Endodermal cell (in vitro differentiated cells): ENCODE measurements at regions not wholly inside any gene's neighbourhood (a gene's known extent, or its start where the extent isn't known, plus 50 kb on each side); places are given as distances from the start of the nearest gene placed in this dataset.
"Not testable (repeated sequence)": the region's sequence is repeated elsewhere in the genome, so short reads cannot be mapped to it uniquely, and the experiment has no call there.

ENCODE experiments used
- DNase-seq: peaks from one replicate; pipeline ENCODE4 v3.0.0-alpha.2; 2017
- H3K27ac ChIP-seq: 2 replicates; pipeline ENCODE4 v1.5.1; 2013; ENCODE audit warnings: mild to moderate bottlenecking, low read depth, low read length, moderate library complexity
- H3K27me3 ChIP-seq: 2 replicates; pipeline ENCODE4 v1.6.1; 2013; ENCODE audit warnings: mild to moderate bottlenecking, low read length, moderate library complexity; ENCODE audit not compliant: insufficient read depth, control insufficient read depth, poor library complexity, severe bottlenecking
- H3K36me3 ChIP-seq: 2 replicates; pipeline ENCODE4 v1.7.0; 2013; ENCODE audit warnings: mild to moderate bottlenecking, low read length, moderate library complexity; ENCODE audit not compliant: control insufficient read depth, insufficient read depth
- H3K4me1 ChIP-seq: one replicate; pipeline ENCODE4 v1.7.0; 2013; ENCODE audit warnings: low read length; ENCODE audit not compliant: control insufficient read depth, insufficient read depth
- H3K4me3 ChIP-seq: 2 replicates; pipeline ENCODE4 v1.5.1; 2013; ENCODE audit warnings: mild to moderate bottlenecking, low read length, moderate library complexity
- H3K9ac ChIP-seq: 2 replicates; pipeline ENCODE4 v1.6.1; 2013; ENCODE audit warnings: mild to moderate bottlenecking, low read length, moderate library complexity; ENCODE audit not compliant: poor library complexity, severe bottlenecking; ENCODE audit errors: extremely low read depth
- H3K9me3 ChIP-seq: 2 replicates; pipeline ENCODE4 v1.6.1; 2013; ENCODE audit warnings: mild to moderate bottlenecking, low read length, moderate library complexity; ENCODE audit not compliant: control insufficient read depth
- H3K27ac Mint-ChIP-seq: 2 replicates; pipeline ENCODE4 v1.8.0; 2020; ENCODE audit warnings: mixed read lengths
- H3K27me3 Mint-ChIP-seq: 2 replicates; pipeline ENCODE4 v1.8.0; 2021; ENCODE audit warnings: mild to moderate bottlenecking, mixed read lengths; ENCODE audit not compliant: insufficient read depth
- H3K36me3 Mint-ChIP-seq: 2 replicates; pipeline ENCODE4 v1.8.0; 2020; ENCODE audit warnings: low read depth, mixed read lengths
- H3K4me1 Mint-ChIP-seq: 2 replicates; pipeline ENCODE4 v1.8.0; 2020; ENCODE audit warnings: mixed read lengths
- H3K4me3 Mint-ChIP-seq: 2 replicates; pipeline ENCODE4 v1.8.0; 2020; ENCODE audit warnings: mild to moderate bottlenecking, moderate library complexity, mixed read lengths
- H3K9me3 Mint-ChIP-seq: 2 replicates; pipeline ENCODE4 v1.8.0; 2020; ENCODE audit warnings: mild to moderate bottlenecking, mixed read lengths
- CTCF ChIP-seq: fragments of 200-600 bp; sonication (generic); conservative IDR thresholded peaks from 2 replicates; pipeline ENCODE4 v1.5.0; 2021; ENCODE audit warnings: antibody characterized with exemption, mild to moderate bottlenecking
- WGBS, 2 experiments: methylation state at CpG; one replicate each; pipeline versions ENCODE4 v1.1.5 to v1.1.7; 2013; ENCODE audit warnings: missing lambda C conversion rate in 2 of 2, mixed read lengths in 1 of 2; ENCODE audit not compliant: insufficient coverage in 1 of 2, insufficient read length in 1 of 2; 5-methylcytosine and 5-hydroxymethylcytosine counted together

GRCh38 chr12:67716817-67717216 is 68.3 kb downstream of the DYRK2 start:
- Mint-ChIP-seq H3K27ac (no peak overlapping the region), H3K4me3 (no peak overlapping the region), H3K4me1 (peaks cover 27% of the 10 kb centered on the region), H3K9me3 (peaks cover 8% of the 10 kb centered on the region), H3K27me3 (peaks cover 1% of the 10 kb centered on the region), H3K36me3 (no peaks in the 10 kb centered on the region)
- Histone ChIP-seq H3K27me3 (no peaks in the 10 kb centered on the region), H3K9ac (no peak overlapping the region), H3K4me3 (no peak overlapping the region), H3K27ac (no peak overlapping the region), H3K36me3 (no peaks in the 10 kb centered on the region), H3K9me3 (no peaks in the 10 kb centered on the region), H3K4me1 (peaks cover 9% of the 10 kb centered on the region)
- DNase-seq, result no peak
- WGBS, 2 experiments, result 96 to 100% methylated on average over 1 of the region's 1 CpG
- TF ChIP-seq CTCF, result no peak

GRCh38 chr12:67719303-67719702 is 70.8 kb downstream of the DYRK2 start:
- not testable (repeated sequence) for H3K27me3 ChIP-seq, H3K4me3 Mint-ChIP-seq, H3K4me1 ChIP-seq, H3K27ac ChIP-seq, H3K36me3 ChIP-seq, H3K27ac Mint-ChIP-seq, H3K9me3 Mint-ChIP-seq, H3K36me3 Mint-ChIP-seq, H3K4me3 ChIP-seq, H3K27me3 Mint-ChIP-seq, H3K9me3 ChIP-seq, H3K9ac ChIP-seq
- peaks cover 18% of the 10 kb centered on the region for H3K4me1 Mint-ChIP-seq
- peak; percentile 33 for DNase-seq
- WGBS, 2 experiments, result 97 to 100% methylated on average over 2 to 21 of the region's 30 CpGs

GRCh38 chr12:67720351-67720856 is 71.9 kb downstream of the DYRK2 start:
- 93 to 100% methylated on average over 1 to 3 of the region's 3 CpGs for WGBS, 2 experiments
- Histone ChIP-seq H3K4me3 (no peak overlapping the region), H3K4me1 (peaks cover under 1% of the 10 kb centered on the region), H3K27ac (no peak overlapping the region), H3K36me3 (no peaks in the 10 kb centered on the region), H3K9ac (no peak overlapping the region), H3K27me3 (no peaks in the 10 kb centered on the region), H3K9me3 (peaks cover 8% of the 10 kb centered on the region)
- H3K9me3 Mint-ChIP-seq, result peaks cover 8% of the 10 kb centered on the region
- no peak overlapping the region for H3K4me3 Mint-ChIP-seq
- no peaks in the 10 kb centered on the region for H3K36me3 Mint-ChIP-seq
- TF ChIP-seq CTCF, result no peak
- peaks cover 7% of the 10 kb centered on the region for H3K4me1 Mint-ChIP-seq
- H3K27me3 Mint-ChIP-seq, result peaks cover 6% of the 10 kb centered on the region
- H3K27ac Mint-ChIP-seq, result no peak overlapping the region
- DNase-seq, result peak; percentile 40

GRCh38 chr12:67721248-67721647 is 72.7 kb downstream of the DYRK2 start:
- 82 to 86% methylated on average over 3 to 4 of the region's 4 CpGs for WGBS, 2 experiments
- Histone ChIP-seq H3K27ac (no peak overlapping the region), H3K27me3 (no peaks in the 10 kb centered on the region), H3K9ac (no peak overlapping the region), H3K36me3 (no peaks in the 10 kb centered on the region), H3K4me3 (no peak overlapping the region), H3K9me3 (peaks cover 8% of the 10 kb centered on the region), H3K4me1 (no peaks in the 10 kb centered on the region)
- DNase-seq, result peak; percentile 30
- peaks cover 4% of the 10 kb centered on the region for H3K27me3 Mint-ChIP-seq
- peaks cover under 1% of the 10 kb centered on the region for H3K4me1 Mint-ChIP-seq
- H3K27ac Mint-ChIP-seq, result no peak overlapping the region
- peaks cover 8% of the 10 kb centered on the region for H3K9me3 Mint-ChIP-seq
- no peaks in the 10 kb centered on the region for H3K36me3 Mint-ChIP-seq
- H3K4me3 Mint-ChIP-seq, result no peak overlapping the region
- no peak for TF ChIP-seq CTCF
